Gastroesophageal sphincter (tissue), 2 donors: ENCODE measurements at regions not wholly inside any gene's neighbourhood (a gene's known extent, or its start where the extent isn't known, plus 50 kb on each side); places are given as distances from the start of the nearest gene placed in this dataset.

ENCODE experiments used
- POLR2A ChIP-seq, 2 donors: fragments of 450-650 bp; IDR thresholded peaks; one replicate each; pipeline ENCODE4 v1.6.1; 2017; ENCODE audit warnings: antibody characterized with exemption in 2 of 2, mild to moderate bottlenecking in 2 of 2, moderate library complexity in 1 of 2
- POLR2AphosphoS5 ChIP-seq: sonication (generic); formaldehyde crosslinking; IDR thresholded peaks from one replicate; pipeline ENCODE4 v1.6.1; 2017; ENCODE audit warnings: antibody characterized with exemption

GRCh38 chr7:35468606-35469005, 214.7 kb upstream of the TBX20 start:
- no peak for TF ChIP-seq POLR2A (IDR thresholded peaks at IDR 0.05)
- no peak for TF ChIP-seq POLR2AphosphoS5
